ENCODE measurements at regions not wholly inside any gene's neighbourhood (a gene's known extent, or its start where the extent isn't known, plus 50 kb on each side); places are given as distances from the start of the nearest gene placed in this dataset.

- ATAC-seq (no peak), DNase-seq (ENCODE audit: low read depth, low spot score) (no peak), FAIRE-seq (no peak)
- H3K27ac ChIP-seq (ENCODE audit: control insufficient read depth, insufficient read depth) = no peak overlapping the region
- TF ChIP-seq JUND (IDR thresholded peaks at IDR 0.05; ENCODE audit: low read depth, low read length) = no peak
- no peak for TF ChIP-seq CUX1 (IDR thresholded peaks at IDR 0.05; ENCODE audit: insufficient replicate concordance, low read depth, low read length)
- no peak for TF ChIP-seq ETV6 (conservative IDR thresholded peaks at IDR 0.05 in 1 of 2, IDR thresholded peaks at IDR 0.05 in 1 of 2; ENCODE audit: borderline replicate concordance in 1 of 2, low read depth in 1 of 2)
- TF ChIP-seq ZNF384 (IDR thresholded peaks at IDR 0.05; ENCODE audit: borderline replicate concordance, low read depth, low read length) = no peak
- TF ChIP-seq EGR1 (IDR thresholded peaks at IDR 0.05; ENCODE audit: borderline replicate concordance in 1 of 2, low read depth in 2 of 2, low read length in 2 of 2) = no peak
- TF ChIP-seq CBX3 (IDR thresholded peaks at IDR 0.05; ENCODE audit: borderline replicate concordance, low read depth) = no peak
- no peak for TF ChIP-seq SIN3A (IDR thresholded peaks at IDR 0.05; ENCODE audit: low read depth, low read length)
- no peak for TF ChIP-seq RUNX3 (IDR thresholded peaks at IDR 0.05; ENCODE audit: low read length)
- TF ChIP-seq TCF3 (IDR thresholded peaks at IDR 0.05; ENCODE audit: borderline replicate concordance, insufficient read depth, low read depth, low read length) = no peak
- no peak for TF ChIP-seq SMAD1 (IDR thresholded peaks at IDR 0.05; ENCODE audit: low read depth, partially characterized antibody)
- no peak for TF ChIP-seq CHD2 (IDR thresholded peaks at IDR 0.05; ENCODE audit: borderline replicate concordance, low read depth, low read length)
- TF ChIP-seq TCF12 (IDR thresholded peaks at IDR 0.05; ENCODE audit: low read depth, low read length) = no peak
- no peak for TF ChIP-seq SIX5 (IDR thresholded peaks at IDR 0.05; ENCODE audit: low read depth, low read length, severe bottlenecking)
- TF ChIP-seq MTA3 (IDR thresholded peaks at IDR 0.05; ENCODE audit: borderline replicate concordance, low read length) = no peak
- no peak for TF ChIP-seq STAT1 (conservative IDR thresholded peaks at IDR 0.05)
- no peak for TF ChIP-seq NR2C2 (IDR thresholded peaks at IDR 0.05; ENCODE audit: borderline replicate concordance, control insufficient read depth, insufficient read length, low read depth)
- no peak for TF ChIP-seq ZNF207 (IDR thresholded peaks at IDR 0.05; ENCODE audit: borderline replicate concordance)
- no peak for TF ChIP-seq BACH1 (IDR thresholded peaks at IDR 0.05; ENCODE audit: borderline replicate concordance)
- TF ChIP-seq MEF2A (IDR thresholded peaks at IDR 0.05; ENCODE audit: insufficient read depth, low read depth, low read length) = no peak
- TF ChIP-seq MEF2B (IDR thresholded peaks at IDR 0.05; ENCODE audit: partially characterized antibody, poor library complexity, severe bottlenecking) = no peak
- no peak overlapping the region for H3K4me2 ChIP-seq (ENCODE audit: control insufficient read depth, insufficient read depth)
- no peaks in the 10 kb centered on the region for H3K79me2 ChIP-seq (ENCODE audit: control insufficient read depth, insufficient read depth, low read length)
- ChIA-PET POLR2A (no interaction called here), SMC1A (ENCODE audit: uncharacterized antibody, unreplicated experiment) (no interaction called here), RAD21 (ENCODE audit: unreplicated experiment) (no interaction called here), CTCF (no interaction called here)
- no peak overlapping the region for H2AFZ ChIP-seq (ENCODE audit: control insufficient read depth, low read depth, low read length)
- no peak overlapping the region for H3K4me3 ChIP-seq
- in situ Hi-C loops (cut with MboI) = no loop called here
- intact Hi-C loops (cut with micrococcal nuclease; ENCODE audit: unreplicated experiment) = no loop called here
- H3K4me1 ChIP-seq (ENCODE audit: control insufficient read depth, insufficient read depth, low read length) = no peaks in the 10 kb centered on the region
- 4% methylated on average over 2 of the region's 2 CpGs for WGBS (ENCODE audit: insufficient coverage, insufficient replicate concordance, low lambda C conversion rate, missing lambda C conversion rate)
- H3K9ac ChIP-seq (ENCODE audit: control insufficient read depth, insufficient read depth, low read length) = no peak overlapping the region
- H3K9me3 ChIP-seq (replicated peaks; ENCODE audit: control insufficient read depth, insufficient read depth, low read length) = no peaks in the 10 kb centered on the region; the same call in 2 of the 3 replicates
- no TSS peak for BruUV-seq (replicated peaks)
- H4K20me1 ChIP-seq (ENCODE audit: control insufficient read depth, insufficient read depth) = no peaks in the 10 kb centered on the region
- no peaks in the 10 kb centered on the region for H3K36me3 ChIP-seq (ENCODE audit: control insufficient read depth in 2 of 2, insufficient read depth in 2 of 2, low read length in 1 of 2)
- no peaks in the 10 kb centered on the region for H3K27me3 ChIP-seq (replicated peaks in 1 of 2; ENCODE audit: control insufficient read depth in 2 of 2, insufficient read depth in 2 of 2, low read length in 1 of 2)
These were observed 224.0 kb downstream of the TXNL1 start for GRCh38 chr18:56414357-56414756.
